PFSK-1 (cell line): ENCODE measurements at regions not wholly inside any gene's neighbourhood (a gene's known extent, or its start where the extent isn't known, plus 50 kb on each side); places are given as distances from the start of the nearest gene placed in this dataset.

Experiments
- FOXP2 ChIP-seq: optimal IDR thresholded peaks from 2 replicates; pipeline ENCODE3; 2011; ENCODE audit warnings: borderline replicate concordance, control low read depth, inconsistent platforms; ENCODE audit not compliant: insufficient read depth; ENCODE audit errors: extremely low read length, extremely low read depth
- POLR2AphosphoS5 ChIP-seq: IDR thresholded peaks from 2 replicates; pipeline ENCODE4 v1.6.1; 2012; ENCODE audit warnings: low read depth, mild to moderate bottlenecking, control low read depth, low read length, moderate library complexity
- REST ChIP-seq, 2 experiments: IDR thresholded peaks; 2 replicates each; pipeline versions ENCODE4 v1.6.1 to v1.8.0; 2011 to 2012; ENCODE audit warnings: low read depth in 2 of 2, low read length in 2 of 2, control low read depth in 1 of 2, inconsistent platforms in 1 of 2, mild to moderate bottlenecking in 1 of 2, moderate library complexity in 1 of 2; ENCODE audit not compliant: insufficient read depth in 1 of 2
- SIN3A ChIP-seq: IDR thresholded peaks from 2 replicates; pipeline ENCODE4 v1.6.1; 2012; ENCODE audit warnings: mild to moderate bottlenecking, low read length, moderate library complexity, borderline replicate concordance; ENCODE audit not compliant: insufficient read depth
- TAF1 ChIP-seq: IDR thresholded peaks from 2 replicates; pipeline ENCODE4 v1.6.1; 2012; ENCODE audit warnings: low read length, control low read depth, borderline replicate concordance; ENCODE audit not compliant: insufficient read depth

GRCh38 chr2:225190987-225191386, 148.7 kb upstream of the DOCK10 start:
- TF ChIP-seq SIN3A: no peak
- no peak for TF ChIP-seq REST (IDR thresholded peaks at IDR 0.05; ENCODE audit: insufficient read depth in 1 of 2, low read depth in 2 of 2, low read length in 2 of 2)
- no peak for TF ChIP-seq TAF1
- TF ChIP-seq POLR2AphosphoS5: no peak
- no peak for TF ChIP-seq FOXP2

GRCh38 chr2:225184948-225185347, 142.7 kb upstream of the DOCK10 start:
- no peak for TF ChIP-seq REST (IDR thresholded peaks at IDR 0.05; ENCODE audit: insufficient read depth in 1 of 2, low read depth in 2 of 2, low read length in 2 of 2)
- TF ChIP-seq TAF1: no peak
- no peak for TF ChIP-seq SIN3A
- TF ChIP-seq POLR2AphosphoS5: no peak
- no peak for TF ChIP-seq FOXP2

- TF ChIP-seq SIN3A: no peak
- no peak for TF ChIP-seq FOXP2
- TF ChIP-seq POLR2AphosphoS5: no peak
- no peak for TF ChIP-seq REST (IDR thresholded peaks at IDR 0.05; ENCODE audit: insufficient read depth in 1 of 2, low read depth in 2 of 2, low read length in 2 of 2)
- no peak for TF ChIP-seq TAF1
These were observed 139.9 kb upstream of the DOCK10 start for GRCh38 chr2:225182126-225182525.

GRCh38 chr2:225177098-225177497, 134.8 kb upstream of the DOCK10 start:
- TF ChIP-seq SIN3A: no peak
- no peak for TF ChIP-seq REST (IDR thresholded peaks at IDR 0.05; ENCODE audit: insufficient read depth in 1 of 2, low read depth in 2 of 2, low read length in 2 of 2)
- TF ChIP-seq FOXP2: no peak
- TF ChIP-seq POLR2AphosphoS5: no peak
- no peak for TF ChIP-seq TAF1

- TF ChIP-seq POLR2AphosphoS5 (no peak), SIN3A (no peak), REST (IDR thresholded peaks at IDR 0.05; ENCODE audit: insufficient read depth in 1 of 2, low read depth in 2 of 2, low read length in 2 of 2) (no peak), TAF1 (no peak), FOXP2 (no peak)
These were observed 131.6 kb upstream of the DOCK10 start for GRCh38 chr2:225173909-225174308.
